Endothelial cell of umbilical vein (primary cell): ENCODE measurements at regions not wholly inside any gene's neighbourhood (a gene's known extent, or its start where the extent isn't known, plus 50 kb on each side); places are given as distances from the start of the nearest gene placed in this dataset.

ENCODE experiments used
- BruUV-seq: library from RNA; stranded (reverse); fragments of 400-500 nt; replicated peaks from 2 replicates; lab custom pipeline; 2021; lab: Mats Ljungman, UMichigan
- CTCF ChIA-PET: fragments of 300-600, 350-600 bp; sonication (Branson Sonifier 250); formaldehyde crosslinking; loops from one replicate; lab custom pipeline; 2021; ENCODE audit warnings: antibody characterized with exemption, inconsistent platforms; lab: Charles Lee
- POLR2A ChIA-PET: fragments of 300-600, 350-600 bp; sonication (Branson Sonifier 250); formaldehyde crosslinking; loops from one replicate; lab custom pipeline; 2021; ENCODE audit warnings: antibody characterized with exemption, inconsistent platforms; lab: Charles Lee
- DNase-seq: peaks from one replicate; pipeline ENCODE4 v3.0.0-alpha.2; 2011; ENCODE audit warnings: low read depth, low spot score
- FAIRE-seq: peaks from 2 replicates; lab custom pipeline; 2011; peaks lifted over from hg19 to GRCh38; lab: Jason Lieb, UNC
- H2AFZ ChIP-seq: 2 replicates; pipeline ENCODE4 v1.6.0; 2012; ENCODE audit warnings: low read depth, low read length, control low read depth, inconsistent platforms
- H3K27ac ChIP-seq: 2 replicates; pipeline ENCODE4 v1.5.1; 2011; ENCODE audit warnings: low read depth, mild to moderate bottlenecking, control low read depth, low read length, moderate library complexity; ENCODE audit not compliant: insufficient read depth
- H3K27me3 ChIP-seq, 2 experiments: 2 replicates each; pipeline versions ENCODE4 v1.6.0 to v1.6.1; 2011; ENCODE audit warnings: low read length in 2 of 2, mixed read lengths in 1 of 2; ENCODE audit not compliant: control insufficient read depth in 2 of 2, insufficient read depth in 2 of 2
- H3K36me3 ChIP-seq, 2 experiments: 2 replicates in 1 of 2; 3 replicates in 1 of 2; pipeline ENCODE4 v1.5.1; 2011; ENCODE audit warnings: low read length in 2 of 2, mild to moderate bottlenecking in 1 of 2, moderate library complexity in 1 of 2; ENCODE audit not compliant: control insufficient read depth in 2 of 2, insufficient read depth in 2 of 2; ENCODE audit errors: extremely low read depth in 1 of 2
- H3K4me1 ChIP-seq: 3 replicates; pipeline ENCODE4 v1.5.1; 2011; ENCODE audit warnings: mild to moderate bottlenecking, low read length; ENCODE audit not compliant: control insufficient read depth, insufficient read depth; ENCODE audit errors: extremely low read depth
- H3K4me2 ChIP-seq: 2 replicates; pipeline ENCODE4 v1.6.1; 2011; ENCODE audit warnings: low read length, control low read depth, mixed read lengths; ENCODE audit not compliant: insufficient read depth
- H3K4me3 ChIP-seq, 3 experiments: fragments of 200-600 bp in 1 of 3; sonication (generic), shearing (Covaris generic) in 1 of 3; replicated peaks in 1 of 3; 2 replicates each; pipeline ENCODE4 v1.5.1; 2011 to 2016; ENCODE audit warnings: control low read depth in 3 of 3, low read length in 3 of 3, mild to moderate bottlenecking in 2 of 3, inconsistent platforms in 1 of 3, low read depth in 1 of 3, moderate library complexity in 1 of 3; ENCODE audit not compliant: insufficient read depth in 1 of 3
- H3K79me2 ChIP-seq: 2 replicates; pipeline ENCODE4 v1.6.0; 2012; ENCODE audit warnings: low read length, inconsistent platforms; ENCODE audit not compliant: control insufficient read depth, insufficient read depth
- H3K9ac ChIP-seq: replicated peaks from 2 replicates; pipeline ENCODE3; 2011; ENCODE audit warnings: low read length, control low read depth; ENCODE audit not compliant: insufficient read depth; ENCODE audit errors: extremely low read depth
- H3K9me1 ChIP-seq: replicated peaks from 3 replicates; pipeline ENCODE4 v1.6.0; 2011; ENCODE audit warnings: mild to moderate bottlenecking, low read length; ENCODE audit not compliant: control insufficient read depth, insufficient read depth; ENCODE audit errors: extremely low read depth
- H3K9me3 ChIP-seq: replicated peaks from 2 replicates; pipeline ENCODE4 v1.5.1; 2012; ENCODE audit warnings: low read length, inconsistent platforms; ENCODE audit not compliant: control insufficient read depth, insufficient read depth
- H4K20me1 ChIP-seq: replicated peaks from 2 replicates; pipeline ENCODE3; 2011; ENCODE audit warnings: mild to moderate bottlenecking, low read length; ENCODE audit not compliant: control insufficient read depth, insufficient read depth; ENCODE audit errors: extremely low read depth
- EZH2 ChIP-seq: IDR thresholded peaks from 2 replicates; pipeline ENCODE4 v1.6.1; 2012; ENCODE audit warnings: borderline replicate concordance, low read depth, mild to moderate bottlenecking, moderate library complexity, low read length, inconsistent platforms; ENCODE audit not compliant: severe bottlenecking
- FOS ChIP-seq: IDR thresholded peaks from 2 replicates; pipeline ENCODE4 v1.6.1; 2011; ENCODE audit warnings: mild to moderate bottlenecking, low read length, moderate library complexity, borderline replicate concordance; ENCODE audit not compliant: insufficient read depth
- GATA2 ChIP-seq: IDR thresholded peaks from 2 replicates; pipeline ENCODE4 v1.7.0; 2011; ENCODE audit warnings: low read depth, mild to moderate bottlenecking, moderate library complexity, mixed read lengths, low read length; ENCODE audit not compliant: insufficient read length, insufficient read depth
- JUN ChIP-seq: IDR thresholded peaks from 2 replicates; pipeline ENCODE4 v1.6.1; 2011; ENCODE audit warnings: borderline replicate concordance, low read depth; ENCODE audit not compliant: insufficient read length, insufficient read depth
- MYC ChIP-seq: IDR thresholded peaks from one replicate; pipeline ENCODE4 v1.6.1; 2011; ENCODE audit warnings: mild to moderate bottlenecking, low read depth, low read length
- POLR2A ChIP-seq: IDR thresholded peaks from 2 replicates; pipeline ENCODE4 v1.6.1; 2012; ENCODE audit warnings: low read depth, mild to moderate bottlenecking, control low read depth, low read length
- POLR2AphosphoS5 ChIP-seq: IDR thresholded peaks from 2 replicates; pipeline ENCODE4 v1.6.1; 2012; ENCODE audit warnings: low read depth, mild to moderate bottlenecking, control low read depth, low read length, moderate library complexity; ENCODE audit not compliant: insufficient read depth
- dilution Hi-C: fragments of 300-500 bp; cut with MboI; formaldehyde crosslinking; loops from one replicate; pipeline ENCODE4 v1.15.0; 2019; ENCODE audit warnings: low sequenced_read_pairs; ENCODE audit not compliant: extremely low pct_ligation_motif_present
- intact Hi-C: fragments of 100-400 bp; cut with micrococcal nuclease; formaldehyde crosslinking; loops from one replicate; pipeline ENCODE4 v1.10.0; 2022
- TF ChIP-seq, protein P1 (sequence below): IDR thresholded peaks from 2 replicates; pipeline ENCODE4 v1.6.1; 2011; ENCODE audit not compliant: insufficient read depth, insufficient read length
- TF ChIP-seq, protein P2 (sequence below), 2 donors: IDR thresholded peaks; 1 replicate in 1 of 2; 2 replicates in 1 of 2; pipeline ENCODE4 v1.5.1; 2011; ENCODE audit warnings: low read length in 2 of 2, mild to moderate bottlenecking in 2 of 2, moderate library complexity in 2 of 2, control low read depth in 1 of 2, inconsistent platforms in 1 of 2, low read depth in 1 of 2; ENCODE audit not compliant: insufficient read depth in 1 of 2; ENCODE audit errors: extremely low read depth in 1 of 2

DNA sequence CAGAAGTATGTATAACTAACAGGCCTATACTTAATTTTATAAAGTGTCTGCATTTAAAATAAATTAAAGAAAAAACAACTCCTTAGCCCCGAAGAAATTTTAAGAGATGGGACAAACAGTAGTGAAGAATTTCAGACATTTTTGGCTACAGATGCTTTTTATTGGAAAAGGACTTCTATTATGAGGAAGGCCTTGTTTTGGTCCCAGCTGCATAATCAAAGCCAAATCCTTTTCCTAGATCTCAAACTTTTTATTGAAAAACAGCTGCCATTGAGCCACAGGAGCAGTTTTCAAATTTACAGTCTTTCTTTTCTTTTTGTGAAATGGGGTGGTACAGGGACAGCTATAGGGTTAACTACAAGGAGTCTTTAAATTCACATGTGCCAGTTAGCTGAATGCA, 51.3 kb upstream of the SETBP1 start:
- BruUV-seq: no TSS peak
- ChIA-PET CTCF (no interaction called here), POLR2A (no interaction called here)
- TF ChIP-seq FOS (no peak), GATA2 (no peak), POLR2AphosphoS5 (no peak), EZH2 (no peak), MYC (no peak), POLR2A (no peak), JUN (no peak)
- TF ChIP-seq, protein P1, sequence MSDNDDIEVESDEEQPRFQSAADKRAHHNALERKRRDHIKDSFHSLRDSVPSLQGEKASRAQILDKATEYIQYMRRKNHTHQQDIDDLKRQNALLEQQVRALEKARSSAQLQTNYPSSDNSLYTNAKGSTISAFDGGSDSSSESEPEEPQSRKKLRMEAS: no peak
- Histone ChIP-seq H3K27me3 (no peaks in the 10 kb centered on the region), H3K9me1 (no peaks in the 10 kb centered on the region), H3K9ac (no peak overlapping the region), H3K27ac (no peak overlapping the region), H3K79me2 (no peaks in the 10 kb centered on the region), H3K4me1 (peaks cover 5% of the 10 kb centered on the region), H3K36me3 (no peaks in the 10 kb centered on the region), H3K9me3 (no peaks in the 10 kb centered on the region), H2AFZ (no peak overlapping the region), H3K4me3 (no peak overlapping the region), H4K20me1 (peaks cover 2% of the 10 kb centered on the region), H3K4me2 (no peak overlapping the region)
- DNase-seq (no peak), FAIRE-seq (no peak)
- dilution Hi-C loops: no loop called here
- intact Hi-C loops: no loop called here

DNA sequence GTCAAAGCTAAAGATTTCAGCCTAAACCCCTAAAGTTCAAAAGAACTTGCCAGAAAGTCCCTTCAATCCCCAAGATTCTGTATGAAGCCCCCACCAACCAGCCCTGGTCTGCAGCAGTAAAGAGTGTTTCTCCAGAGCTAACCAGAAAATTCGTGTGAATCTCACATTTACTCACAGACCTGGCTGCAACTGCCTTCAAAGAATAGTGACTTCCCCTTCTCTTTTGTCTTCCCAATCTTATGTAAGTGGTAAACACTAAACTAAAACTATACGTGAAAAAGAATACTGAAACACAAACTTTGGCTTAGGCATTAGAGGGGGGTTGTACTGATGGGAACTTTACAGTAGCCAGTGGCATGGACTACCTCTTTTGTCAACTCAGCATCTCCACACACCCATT, 50.6 kb upstream of the SETBP1 start:
- no peak for DNase-seq
- Histone ChIP-seq H3K4me1 (peaks cover 5% of the 10 kb centered on the region), H2AFZ (no peak overlapping the region), H3K9ac (no peak overlapping the region), H3K36me3 (no peaks in the 10 kb centered on the region), H4K20me1 (peaks cover 2% of the 10 kb centered on the region), H3K9me1 (no peaks in the 10 kb centered on the region), H3K27me3 (no peaks in the 10 kb centered on the region), H3K79me2 (no peaks in the 10 kb centered on the region), H3K9me3 (no peaks in the 10 kb centered on the region), H3K4me2 (no peak overlapping the region), H3K27ac (no peak overlapping the region), H3K4me3 (no peak overlapping the region)
- ChIA-PET POLR2A (no interaction called here), CTCF (no interaction called here)
- intact Hi-C loops (no loop called here), dilution Hi-C loops (no loop called here)
- FAIRE-seq: no peak
- BruUV-seq: no TSS peak
- TF ChIP-seq, protein P1: no peak
- TF ChIP-seq GATA2: no peak
- TF ChIP-seq, protein P2, sequence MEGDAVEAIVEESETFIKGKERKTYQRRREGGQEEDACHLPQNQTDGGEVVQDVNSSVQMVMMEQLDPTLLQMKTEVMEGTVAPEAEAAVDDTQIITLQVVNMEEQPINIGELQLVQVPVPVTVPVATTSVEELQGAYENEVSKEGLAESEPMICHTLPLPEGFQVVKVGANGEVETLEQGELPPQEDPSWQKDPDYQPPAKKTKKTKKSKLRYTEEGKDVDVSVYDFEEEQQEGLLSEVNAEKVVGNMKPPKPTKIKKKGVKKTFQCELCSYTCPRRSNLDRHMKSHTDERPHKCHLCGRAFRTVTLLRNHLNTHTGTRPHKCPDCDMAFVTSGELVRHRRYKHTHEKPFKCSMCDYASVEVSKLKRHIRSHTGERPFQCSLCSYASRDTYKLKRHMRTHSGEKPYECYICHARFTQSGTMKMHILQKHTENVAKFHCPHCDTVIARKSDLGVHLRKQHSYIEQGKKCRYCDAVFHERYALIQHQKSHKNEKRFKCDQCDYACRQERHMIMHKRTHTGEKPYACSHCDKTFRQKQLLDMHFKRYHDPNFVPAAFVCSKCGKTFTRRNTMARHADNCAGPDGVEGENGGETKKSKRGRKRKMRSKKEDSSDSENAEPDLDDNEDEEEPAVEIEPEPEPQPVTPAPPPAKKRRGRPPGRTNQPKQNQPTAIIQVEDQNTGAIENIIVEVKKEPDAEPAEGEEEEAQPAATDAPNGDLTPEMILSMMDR (IDR thresholded peaks at IDR 0.05; ENCODE audit: extremely low read depth in 1 of 2, insufficient read depth in 1 of 2, low read depth in 1 of 2, low read length in 2 of 2): no peak
- no peak for TF ChIP-seq MYC
- TF ChIP-seq FOS: no peak
- no peak for TF ChIP-seq EZH2
- TF ChIP-seq JUN: no peak
- no peak for TF ChIP-seq POLR2A
- TF ChIP-seq POLR2AphosphoS5: no peak
